SKM-1 (cell line): ENCODE measurements at regions not wholly inside any gene's neighbourhood (a gene's known extent, or its start where the extent isn't known, plus 50 kb on each side); places are given as distances from the start of the nearest gene placed in this dataset.
"Not testable (repeated sequence)": the region's sequence is repeated elsewhere in the genome, so short reads cannot be mapped to it uniquely, and the experiment has no call there.

Experiments
- DNase-seq: peaks from one replicate; lab custom pipeline; 2025; ENCODE audit not compliant: unreplicated experiment; lab: John Stamatoyannopoulos, UW

DNA sequence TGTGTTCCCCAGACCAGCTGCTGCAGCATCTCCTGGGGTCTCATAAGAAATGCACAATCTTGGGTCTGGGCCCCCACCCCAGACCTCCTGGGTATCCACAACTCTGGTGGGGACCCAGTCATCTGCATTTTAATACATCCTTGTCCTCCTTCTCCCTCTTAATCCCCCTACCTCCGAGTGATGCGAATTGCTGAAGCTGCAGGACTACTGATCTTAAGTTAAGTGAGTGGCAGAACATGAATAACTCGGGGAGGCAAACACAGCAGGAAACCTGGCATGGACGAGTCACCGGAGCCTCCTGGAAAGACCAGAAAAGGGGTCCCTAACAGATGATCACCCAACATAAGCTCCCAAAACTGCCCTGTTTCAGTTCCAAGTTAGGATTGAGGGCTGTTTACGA lies 283.2 kb upstream of the MGAT5 start:
- DNase-seq: no peak

DNA sequence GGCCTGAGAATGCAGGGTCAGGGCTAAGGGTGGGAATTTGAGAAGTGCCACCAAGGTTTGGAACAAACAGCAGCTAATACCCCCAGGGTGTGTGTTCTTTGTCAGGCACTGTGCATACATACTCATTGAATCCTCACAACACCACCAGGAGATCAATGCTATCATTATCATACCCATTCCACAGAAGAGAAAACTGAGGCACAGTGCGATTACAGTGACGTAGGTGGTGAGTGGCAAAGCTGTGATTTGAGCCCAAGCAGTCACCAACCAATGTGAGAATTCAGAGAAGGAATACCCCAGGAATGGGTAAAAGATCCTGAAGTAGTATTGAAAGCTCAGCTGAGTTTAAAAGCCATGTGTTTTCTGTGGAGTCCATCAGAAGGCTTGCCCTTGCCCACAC lies 281.6 kb upstream of the MGAT5 start:
- DNase-seq: no peak

DNA sequence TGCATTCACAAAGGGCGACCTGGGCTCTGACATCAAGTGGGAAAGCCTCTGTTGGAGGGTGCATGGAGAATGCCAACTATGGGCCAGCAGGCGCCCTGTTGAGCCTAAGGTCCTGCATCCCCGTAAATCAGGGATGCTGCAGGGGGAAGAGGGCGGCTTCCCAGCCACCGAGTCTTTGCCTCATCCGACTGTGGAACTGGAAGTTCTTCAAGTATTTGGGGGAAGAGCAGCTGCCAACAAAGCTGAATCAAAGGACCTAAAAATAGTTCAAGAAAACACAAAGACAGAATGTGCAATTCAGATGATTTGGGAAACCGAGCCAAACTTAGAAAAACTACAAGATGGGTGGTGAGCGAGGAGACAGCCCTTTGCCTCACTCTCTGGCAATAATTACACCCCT lies 281.1 kb upstream of the MGAT5 start:
- DNase-seq: no peak

DNA sequence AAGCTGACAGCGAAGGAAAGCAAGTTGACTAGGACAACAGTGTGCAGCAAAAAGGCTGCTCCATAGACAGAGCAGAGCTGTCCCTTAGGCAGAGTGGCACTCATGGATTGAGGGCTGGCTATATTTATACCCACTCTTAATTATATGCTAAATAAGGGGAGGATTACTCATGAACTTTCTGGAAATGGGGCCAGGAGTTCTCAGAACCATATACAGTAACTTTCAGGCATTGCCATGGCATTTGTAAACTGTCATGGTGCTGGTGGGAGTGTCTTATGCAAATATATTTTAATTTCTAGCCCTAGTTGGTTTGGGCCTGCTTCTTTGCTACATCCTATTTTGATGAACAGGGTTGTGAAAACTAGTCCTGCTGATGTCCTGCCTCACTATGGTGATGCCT lies 279.5 kb upstream of the MGAT5 start:
- no peak for DNase-seq

DNA sequence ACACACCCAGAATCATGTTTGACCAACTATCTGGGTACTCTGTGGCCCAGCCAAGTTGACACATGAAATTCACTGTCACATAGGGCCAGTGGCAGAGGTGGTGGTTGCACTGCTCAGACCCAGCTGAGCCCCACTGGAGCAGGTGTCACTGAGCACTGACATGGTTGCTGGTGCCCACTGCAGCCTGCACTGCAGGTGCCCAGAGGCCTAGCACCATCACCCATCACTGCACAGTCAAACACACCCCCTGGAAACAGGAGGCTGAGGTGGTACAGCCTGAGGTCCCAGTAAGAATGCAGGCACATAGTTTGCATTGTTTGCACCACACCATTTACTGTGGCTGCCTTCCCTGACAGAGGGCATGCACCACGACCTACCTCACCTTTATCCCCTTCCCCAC lies 278.7 kb upstream of the MGAT5 start:
- DNase-seq: no peak

DNA sequence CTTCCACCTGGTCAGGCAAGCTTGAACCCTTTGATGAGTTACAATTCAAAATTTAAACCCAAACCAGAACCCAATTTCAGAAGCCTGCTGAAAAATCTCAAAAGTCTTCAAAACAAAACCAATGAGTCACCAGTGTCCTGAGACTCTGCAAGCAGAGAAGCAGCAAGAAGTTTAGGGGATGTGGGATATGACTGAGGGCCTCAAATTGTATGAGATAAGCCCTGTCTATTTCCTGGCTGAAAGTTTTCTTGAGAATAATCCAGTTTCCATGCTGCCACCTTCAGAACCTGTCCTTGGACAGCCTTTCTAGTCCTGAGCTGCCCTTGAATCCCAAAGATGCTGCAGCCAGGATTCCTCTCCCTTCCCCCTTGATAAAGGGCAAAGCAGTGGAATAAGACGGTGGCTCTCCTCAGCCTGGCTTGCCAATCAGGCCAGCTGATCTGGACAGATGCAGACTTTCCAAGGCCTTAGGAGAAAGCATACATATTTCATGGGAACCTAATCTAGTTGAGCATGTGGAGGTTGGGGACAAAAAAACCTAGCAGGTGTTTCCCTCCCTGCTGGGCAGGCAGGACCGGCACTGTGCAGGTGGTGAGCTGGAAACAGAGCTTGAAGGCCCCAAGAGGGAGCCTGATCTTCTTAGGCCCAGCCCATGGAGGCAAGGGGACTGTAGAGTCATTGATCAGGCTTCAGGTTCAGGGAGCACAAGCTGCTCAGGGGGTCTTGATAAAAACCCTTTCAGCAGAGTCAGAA lies 278.0 kb upstream of the MGAT5 start:
- no peak for DNase-seq

DNA sequence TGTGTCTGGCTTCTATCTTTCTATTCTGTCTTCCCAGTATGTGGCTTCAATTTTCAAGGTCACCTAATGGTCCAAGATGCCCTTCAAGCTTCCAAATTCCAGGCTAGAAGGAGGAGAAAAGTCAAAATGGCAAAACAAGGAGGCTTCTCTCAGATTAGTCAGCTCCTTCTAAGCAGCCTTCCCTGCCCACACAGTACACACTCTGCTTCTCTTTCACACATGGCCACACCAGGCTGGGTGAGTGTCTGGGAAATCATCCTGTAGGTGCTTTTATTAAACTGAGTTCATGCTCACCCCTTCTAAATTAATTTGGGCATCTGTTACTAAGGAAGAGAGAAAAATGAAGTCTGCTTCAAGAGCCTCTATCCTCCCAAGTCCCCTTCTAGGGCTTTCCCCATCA lies 277.2 kb upstream of the MGAT5 start:
- no peak for DNase-seq

DNA sequence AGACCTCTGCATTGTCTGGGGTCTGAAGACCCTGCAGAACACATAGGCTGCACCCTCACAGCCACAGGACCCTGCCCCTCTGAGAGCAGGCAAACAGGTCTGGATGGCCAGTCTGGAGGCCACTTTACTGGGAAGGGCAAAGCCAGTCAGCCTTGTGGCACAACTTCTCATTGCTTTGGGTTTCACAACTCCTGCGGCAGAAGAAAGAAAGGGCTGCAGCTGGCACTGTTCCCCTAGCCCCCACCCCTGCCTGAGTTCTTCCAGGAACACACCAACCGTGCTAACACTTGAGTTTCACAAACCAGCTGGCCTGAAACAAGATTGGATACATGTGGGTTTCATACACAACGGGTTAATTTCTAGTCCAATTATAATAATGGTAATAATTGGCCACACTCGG lies 276.5 kb upstream of the MGAT5 start:
- peak; percentile 74 for DNase-seq

DNA sequence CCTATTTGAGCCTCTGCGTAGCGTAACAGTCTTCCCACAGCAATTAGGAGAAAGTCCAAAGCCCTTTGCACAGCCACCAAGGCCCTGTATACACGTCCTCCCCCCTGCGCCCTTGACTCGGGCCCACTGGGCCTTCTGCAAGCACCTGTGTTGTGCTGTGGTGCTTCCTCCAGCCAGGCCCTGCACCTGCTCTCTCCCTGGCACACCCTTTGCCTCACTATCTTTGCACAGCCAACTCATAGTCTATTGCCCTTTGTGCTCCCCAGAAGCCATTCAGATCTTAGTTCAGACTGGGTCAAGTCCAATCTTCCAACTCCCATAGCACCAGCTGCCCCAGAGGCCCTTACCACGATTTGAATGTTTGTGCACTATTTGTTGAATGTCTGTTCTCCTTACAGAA lies 271.6 kb upstream of the MGAT5 start:
- DNase-seq: no peak

DNA sequence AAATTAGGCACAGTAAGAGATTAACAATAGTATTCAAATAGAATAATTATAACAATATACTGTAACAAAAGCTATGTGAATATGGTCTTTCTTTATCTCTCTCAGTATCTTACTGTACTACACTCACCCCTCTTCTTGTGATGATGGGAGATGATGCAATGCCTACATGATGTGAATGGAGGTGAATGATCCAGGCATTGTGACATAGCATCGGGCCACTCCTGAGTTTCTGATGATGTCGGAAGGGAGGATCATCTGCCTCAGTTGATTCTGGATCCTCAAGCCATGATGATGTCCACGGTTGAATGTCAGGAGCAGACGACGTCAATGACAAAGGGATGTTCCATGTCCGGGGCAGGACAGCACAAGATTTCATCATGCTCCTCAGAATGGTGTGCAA lies 268.3 kb upstream of the MGAT5 start:
- no peak for DNase-seq

DNA sequence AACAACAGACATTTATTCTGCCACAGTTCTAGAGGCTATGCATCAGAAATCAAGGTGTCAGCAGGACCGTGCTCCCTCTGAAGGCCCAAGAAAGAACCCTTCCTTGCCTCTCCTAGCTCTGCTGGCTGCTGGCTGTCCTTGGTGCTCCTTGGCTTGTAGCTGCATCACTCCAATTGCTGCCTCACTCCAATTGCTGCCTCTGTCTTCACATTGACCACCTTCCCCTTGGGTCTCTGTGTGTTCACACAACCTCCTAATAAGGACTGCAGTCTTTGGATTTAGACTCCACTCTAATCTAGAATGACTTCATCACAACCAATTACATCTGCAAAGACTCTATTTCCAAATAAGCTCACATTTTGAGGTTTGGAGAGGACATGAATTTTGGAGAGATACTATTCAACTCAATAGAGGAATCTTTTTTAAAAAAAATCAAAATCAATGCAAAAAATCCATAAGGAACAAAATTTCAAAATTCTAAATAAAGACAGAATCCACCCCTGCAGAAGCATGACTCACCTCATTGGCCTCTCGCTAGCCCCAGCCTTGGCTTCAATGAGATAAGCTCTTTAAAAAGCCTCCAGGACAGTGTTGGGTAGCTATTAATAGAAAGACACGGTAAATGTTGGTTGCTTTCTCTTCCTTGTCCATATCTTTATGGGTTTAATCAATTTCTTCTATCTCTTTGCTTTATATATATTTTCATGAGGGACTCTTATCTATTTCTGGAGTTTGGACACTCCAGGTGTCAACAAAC lies 267.6 kb upstream of the MGAT5 start:
- no peak for DNase-seq

DNA sequence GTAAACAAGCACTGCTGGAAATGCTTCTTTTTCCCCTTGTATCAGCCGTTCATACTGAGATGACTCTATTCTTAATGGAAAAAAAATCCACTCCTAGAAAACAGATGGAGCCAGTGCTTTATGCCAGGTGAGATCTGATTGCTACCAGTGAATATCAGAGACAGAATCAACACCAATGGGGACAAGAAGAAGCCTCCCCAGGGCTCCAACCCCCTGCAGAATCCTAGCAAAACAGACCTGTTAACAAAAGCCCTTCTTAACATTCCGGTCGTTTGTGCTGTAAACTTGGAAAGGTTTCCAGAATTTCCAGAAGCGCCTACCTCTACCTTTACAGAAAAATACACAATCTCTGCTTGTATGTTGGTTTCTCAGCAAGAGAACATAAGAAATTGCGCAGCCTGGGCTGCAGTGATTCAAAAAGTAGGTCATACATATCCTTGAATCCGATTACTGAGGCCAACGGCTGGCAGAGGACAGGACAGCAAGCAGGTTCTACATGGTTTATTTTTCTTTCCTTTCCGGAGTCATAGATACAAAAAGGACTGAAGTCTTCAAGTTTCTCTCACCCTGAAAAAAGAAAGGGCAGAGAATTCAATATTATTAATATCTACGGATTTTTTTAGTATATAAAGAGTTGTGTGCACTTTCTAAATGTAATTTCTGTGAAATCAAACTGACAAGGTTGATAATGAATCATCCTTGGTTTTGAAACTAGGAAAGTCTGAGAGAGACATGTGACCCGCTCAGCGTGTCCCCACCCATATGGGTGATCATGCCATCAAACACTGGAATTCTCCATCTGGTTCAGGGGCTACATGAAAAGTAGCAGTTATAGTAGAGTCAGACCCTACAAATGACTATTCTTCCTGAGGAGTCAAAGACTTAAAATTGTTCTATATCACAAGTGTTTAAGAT lies 266.7 kb upstream of the MGAT5 start:
- no peak for DNase-seq

DNA sequence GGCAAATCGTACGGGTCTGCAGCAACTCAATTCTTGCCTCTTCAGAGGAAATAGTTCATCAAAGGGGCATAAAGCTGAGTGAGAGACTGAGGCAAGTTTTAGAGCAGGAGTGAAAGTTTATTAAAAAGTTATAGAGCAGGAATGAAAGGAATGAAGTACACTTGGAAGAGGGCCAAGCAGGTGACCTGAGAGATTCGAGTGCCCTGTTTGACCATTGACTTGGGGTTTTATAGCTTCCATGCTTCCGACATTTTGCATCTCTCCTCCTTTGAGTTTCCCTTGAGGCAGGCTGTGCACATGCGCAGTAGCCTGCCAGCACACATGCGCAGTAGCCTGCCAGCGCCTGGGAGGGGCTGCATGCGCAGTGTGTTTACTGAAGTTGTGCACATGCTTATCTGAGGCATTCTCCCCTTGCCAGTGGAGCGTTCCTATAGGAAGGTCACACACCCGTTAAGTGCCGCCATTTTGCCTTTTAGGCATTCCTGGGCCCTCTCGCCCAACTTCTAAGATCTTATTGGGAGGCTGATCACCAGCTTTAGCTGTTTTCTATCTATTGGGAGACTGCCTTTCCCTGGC lies 265.5 kb upstream of the MGAT5 start:
- no peak for DNase-seq

DNA sequence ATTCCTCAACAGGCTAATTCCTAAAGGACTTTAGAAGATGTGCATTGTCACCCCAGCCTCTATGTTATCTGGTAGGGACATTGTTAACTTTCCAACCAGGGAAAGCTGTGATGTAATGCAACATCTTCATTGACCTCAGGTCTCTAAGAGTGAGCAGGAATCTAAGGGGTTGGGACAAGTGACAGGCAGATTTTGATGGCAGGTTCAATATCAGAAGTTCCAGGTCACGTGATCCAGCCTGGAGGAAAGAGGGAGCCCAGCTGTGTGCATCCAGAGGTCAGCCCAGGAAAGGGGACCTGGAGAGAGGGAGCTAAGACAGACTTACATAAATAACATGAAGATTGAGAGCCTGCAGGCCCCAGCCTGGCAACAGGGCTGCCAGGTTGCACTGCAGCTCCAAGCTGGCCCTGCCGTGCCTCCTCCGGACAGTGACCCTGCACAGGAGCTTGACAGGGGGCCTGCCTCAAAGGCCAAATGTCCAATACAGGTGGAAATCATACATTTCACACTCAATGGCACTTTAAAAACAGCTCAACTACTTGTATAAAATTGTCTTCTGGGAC lies 262.2 kb upstream of the MGAT5 start:
- DNase-seq: no peak

DNA sequence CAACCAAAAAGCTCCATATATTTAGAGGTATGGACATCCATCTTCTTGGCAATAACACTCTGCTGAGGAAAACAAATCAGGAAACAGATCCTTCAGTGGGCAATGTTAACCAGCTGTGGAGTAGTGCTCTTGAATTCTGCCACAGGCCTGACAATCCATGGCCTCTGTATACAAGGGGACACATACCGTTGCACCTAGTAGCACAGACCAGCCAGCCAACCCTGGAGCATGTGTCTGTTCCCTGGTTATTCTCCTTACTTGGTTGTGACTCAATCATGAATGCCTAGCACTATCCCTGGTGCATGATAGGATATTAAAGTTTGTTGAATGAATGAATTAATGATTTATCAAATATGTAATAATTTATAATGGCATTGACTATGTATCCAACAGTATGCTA lies 261.4 kb upstream of the MGAT5 start:
- no peak for DNase-seq

DNA sequence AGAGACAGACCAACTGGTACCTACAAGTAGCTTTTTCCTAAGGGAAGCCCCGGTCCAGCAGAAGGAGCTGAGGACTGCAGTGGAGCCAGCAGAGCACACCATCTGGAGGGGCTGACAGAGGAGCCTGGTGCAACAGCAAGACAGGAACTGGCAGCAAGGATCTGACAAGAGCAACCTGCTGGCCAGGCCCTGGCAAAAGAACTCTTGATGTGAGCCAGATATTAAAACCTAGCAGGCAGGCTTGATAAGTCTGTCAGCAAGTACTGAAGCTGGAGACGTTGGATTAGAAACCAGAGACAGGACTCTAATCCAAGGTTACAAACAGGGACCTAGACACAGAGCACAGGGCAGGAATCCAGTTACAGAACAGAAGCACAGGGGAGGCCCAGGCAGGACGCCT lies 260.7 kb upstream of the MGAT5 start:
- DNase-seq: no peak

DNA sequence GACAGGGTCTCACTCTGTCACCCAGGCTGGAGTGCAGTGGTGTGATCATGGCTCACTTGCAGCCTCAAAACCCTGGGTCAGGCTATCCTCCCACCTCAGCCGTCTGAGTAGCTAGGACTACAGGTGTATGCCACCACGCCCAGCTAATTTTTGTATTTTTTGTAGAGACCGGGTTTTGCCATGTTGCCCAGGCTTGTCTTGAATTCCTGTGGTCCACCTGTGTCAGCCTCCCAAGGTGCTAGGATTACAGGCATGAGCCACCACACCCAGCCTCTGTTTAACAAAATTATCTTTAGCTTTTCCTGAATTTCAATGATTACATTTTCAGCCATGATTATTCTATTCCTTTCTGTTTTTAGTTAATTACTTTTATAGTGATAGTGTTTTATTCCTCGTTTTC lies 255.1 kb upstream of the MGAT5 start:
- DNase-seq: not testable (repeated sequence)

DNA sequence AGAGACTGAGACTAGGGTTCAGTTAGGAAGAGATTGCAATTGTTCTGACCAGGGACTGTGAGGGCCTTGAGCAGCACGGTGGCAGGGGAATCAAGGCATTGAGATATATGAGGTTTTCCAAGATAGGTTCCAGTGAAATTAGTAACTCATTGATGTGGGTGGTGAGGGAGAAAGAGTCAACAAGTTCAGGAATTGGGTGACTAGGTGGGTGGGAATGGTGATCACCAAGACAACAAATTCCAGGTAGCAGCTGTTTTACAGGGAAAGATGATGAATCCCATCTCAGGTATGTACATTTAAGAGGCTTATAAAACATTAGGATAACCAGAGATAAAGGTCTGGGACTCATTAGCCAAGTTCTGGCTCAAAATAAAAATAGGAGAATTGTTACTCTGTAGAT lies 251.5 kb upstream of the MGAT5 start:
- no peak for DNase-seq

DNA sequence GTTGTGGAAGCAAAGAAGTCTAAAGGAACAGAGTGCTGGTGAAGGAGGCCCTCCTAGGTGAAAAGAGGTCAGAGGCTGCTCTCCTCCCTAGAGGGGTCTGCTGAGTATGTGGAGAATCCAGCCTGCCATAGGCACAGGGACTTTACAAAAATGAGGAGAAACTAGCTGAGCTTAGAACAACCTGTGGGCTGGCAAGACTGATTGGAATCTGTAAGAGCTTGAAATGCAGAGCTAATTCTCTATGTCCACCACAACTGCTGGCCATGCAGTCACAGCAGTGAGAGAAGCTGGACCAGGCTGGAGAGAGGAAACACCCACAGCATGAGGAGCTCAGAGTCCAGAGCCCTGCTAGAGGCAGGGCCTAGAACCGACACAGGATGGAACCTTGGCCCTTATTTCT lies 251.0 kb upstream of the MGAT5 start:
- DNase-seq: no peak

DNA sequence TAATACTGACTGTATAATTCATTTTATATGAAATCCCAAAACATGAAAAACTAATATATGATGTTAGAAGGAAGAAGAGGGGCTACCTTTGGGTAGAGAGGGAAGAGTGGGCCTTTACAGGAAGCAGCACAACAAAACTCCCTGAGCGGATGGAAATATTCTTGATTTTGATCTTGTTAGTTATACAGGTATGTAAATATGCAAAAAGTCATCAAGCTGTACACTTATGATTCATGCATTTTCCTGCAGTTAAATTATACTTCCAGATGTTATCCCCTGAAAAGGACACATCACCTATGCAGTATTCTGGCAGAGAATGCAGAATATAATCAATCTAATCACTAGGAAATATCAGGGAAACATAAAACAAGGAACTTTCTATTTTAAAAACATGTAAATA lies 249.4 kb upstream of the MGAT5 start:
- no peak for DNase-seq

DNA sequence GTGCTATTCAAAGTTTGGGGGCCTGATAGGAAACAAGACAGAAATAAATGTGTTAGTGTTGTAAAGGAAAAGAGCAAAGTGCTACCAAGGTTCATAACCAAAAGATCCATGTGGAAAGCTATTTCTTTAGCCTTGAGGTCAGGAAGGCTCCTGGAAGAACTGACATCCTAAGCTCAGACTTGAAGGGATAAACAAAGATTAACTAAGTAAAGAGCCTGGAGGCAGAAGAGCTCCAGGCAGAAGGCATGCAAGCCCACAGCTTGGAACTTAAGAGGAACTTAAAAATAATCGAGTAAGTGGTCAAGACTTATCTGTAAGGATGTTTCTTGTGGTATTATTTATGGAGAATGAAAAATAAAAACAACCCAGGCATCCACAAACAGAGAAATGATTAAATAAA lies 245.0 kb upstream of the MGAT5 start:
- DNase-seq: no peak
